Bronchial epithelial cell (primary cell): ENCODE measurements at regions not wholly inside any gene's neighbourhood (a gene's known extent, or its start where the extent isn't known, plus 50 kb on each side); places are given as distances from the start of the nearest gene placed in this dataset.

Experiments
- DNase-seq: peaks from one replicate; pipeline ENCODE4 v3.0.0-alpha.2; 2010; ENCODE audit warnings: low read depth
- FAIRE-seq: peaks from 2 replicates; lab custom pipeline; 2011; peaks lifted over from hg19 to GRCh38; lab: Jason Lieb, UNC
- H3K27me3 ChIP-seq: 2 replicates; pipeline ENCODE4 v1.5.1; 2011; ENCODE audit warnings: low read length; ENCODE audit not compliant: control insufficient read depth, insufficient read depth
- H3K36me3 ChIP-seq: 2 replicates; pipeline ENCODE4 v1.5.1; 2011; ENCODE audit warnings: low read length; ENCODE audit not compliant: control insufficient read depth, insufficient read depth
- H3K4me3 ChIP-seq: 2 replicates; pipeline ENCODE4 v1.5.1; 2011; ENCODE audit warnings: mild to moderate bottlenecking, low read depth, low read length, control low read depth
- CTCF ChIP-seq: IDR thresholded peaks from 2 replicates; pipeline ENCODE4 v1.5.1; 2011; ENCODE audit warnings: mild to moderate bottlenecking, moderate library complexity, low read length, control low read depth, inconsistent platforms; ENCODE audit not compliant: insufficient read depth, severe bottlenecking

- DNase-seq (no peak), FAIRE-seq (no peak)
- no peaks in the 10 kb centered on the region for H3K27me3 ChIP-seq
- TF ChIP-seq CTCF = no peak
- H3K4me3 ChIP-seq = no peak overlapping the region
- no peaks in the 10 kb centered on the region for H3K36me3 ChIP-seq
Observed at GRCh38 chr3:95506174-95506573, 1308.2 kb upstream of the EPHA6 start.

GRCh38 chr3:95508124-95508523 is 1306.3 kb upstream of the EPHA6 start:
- Histone ChIP-seq H3K4me3 (no peak overlapping the region), H3K27me3 (no peaks in the 10 kb centered on the region), H3K36me3 (no peaks in the 10 kb centered on the region)
- no peak for DNase-seq
- FAIRE-seq = no peak
- TF ChIP-seq CTCF = no peak

GRCh38 chr3:95511828-95512227 is 1302.6 kb upstream of the EPHA6 start:
- no peak for FAIRE-seq
- no peak overlapping the region for H3K4me3 ChIP-seq
- TF ChIP-seq CTCF = no peak
- no peak for DNase-seq
- H3K27me3 ChIP-seq = no peaks in the 10 kb centered on the region
- H3K36me3 ChIP-seq = no peaks in the 10 kb centered on the region

GRCh38 chr3:95514260-95514659 is 1300.1 kb upstream of the EPHA6 start:
- DNase-seq (no peak), FAIRE-seq (no peak)
- H3K27me3 ChIP-seq = no peaks in the 10 kb centered on the region
- TF ChIP-seq CTCF = no peak
- H3K36me3 ChIP-seq = no peaks in the 10 kb centered on the region
- no peak overlapping the region for H3K4me3 ChIP-seq

GRCh38 chr3:95521396-95521795 is 1293.0 kb upstream of the EPHA6 start:
- Histone ChIP-seq H3K27me3 (no peaks in the 10 kb centered on the region), H3K36me3 (no peaks in the 10 kb centered on the region), H3K4me3 (no peak overlapping the region)
- no peak for TF ChIP-seq CTCF
- no peak for FAIRE-seq
- DNase-seq = no peak

GRCh38 chr3:95522449-95522848 is 1291.9 kb upstream of the EPHA6 start:
- FAIRE-seq = no peak

More at GRCh38 chr3:95522449-95522848, 1291.9 kb upstream of the EPHA6 start:
- no peak for DNase-seq
- no peak overlapping the region for H3K4me3 ChIP-seq
- no peak for TF ChIP-seq CTCF
- H3K27me3 ChIP-seq = no peaks in the 10 kb centered on the region
- no peaks in the 10 kb centered on the region for H3K36me3 ChIP-seq
